ENCODE measurements at regions not wholly inside any gene's neighbourhood (a gene's known extent, or its start where the extent isn't known, plus 50 kb on each side); places are given as distances from the start of the nearest gene placed in this dataset.
A peak's percentile ranks its signal among the peaks of the same experiment; 100 is the strongest.
"Not testable (repeated sequence)": the region's sequence is repeated elsewhere in the genome, so short reads cannot be mapped to it uniquely, and the experiment has no call there.

DNA sequence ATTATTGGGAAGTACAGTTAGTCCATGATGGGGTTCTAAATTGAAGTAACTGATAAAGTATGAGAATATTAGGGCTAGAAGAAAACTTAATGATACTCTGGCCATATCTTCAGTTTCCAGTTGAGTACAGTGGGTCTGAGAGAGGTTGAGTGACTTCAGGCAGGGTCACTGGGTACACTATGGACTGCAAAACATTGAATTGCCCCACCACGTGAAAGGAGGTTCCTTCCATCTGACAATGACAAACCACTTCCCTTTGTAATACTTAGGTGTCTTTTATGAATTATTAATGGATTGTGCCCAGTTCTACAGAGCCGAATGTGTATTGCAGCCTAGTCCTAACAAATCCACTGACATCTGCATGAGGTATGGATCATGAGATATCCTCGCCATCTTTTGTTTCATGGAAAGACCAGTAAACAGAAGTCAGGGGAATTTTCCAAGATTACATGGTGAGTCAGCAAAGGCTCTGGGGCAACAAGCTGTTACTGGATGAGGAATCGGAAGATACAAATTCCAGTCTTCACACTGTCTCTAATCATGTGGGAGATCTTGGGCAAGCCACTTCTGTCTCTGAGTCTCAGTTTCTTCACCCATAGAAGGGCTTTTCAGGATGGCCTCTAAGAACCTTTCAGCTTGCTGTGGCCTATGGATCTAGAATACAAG, 66.5 kb upstream of the BCL6 start:
- Histone ChIP-seq H3K4me1 (peaks cover 0 to 21% (median 4%) of the 10 kb centered on the region in 6 donors), H3K27ac (peak overlapping the region in 7 of 8 donors; percentile 18 to 76 (median 49)), H3K36me3 (no peaks in the 10 kb centered on the region), H3K4me3 (peak overlapping the region in 1 of 8 donors; percentile 15), H3K27me3 (replicated peaks in 1 of 7) (no peaks in the 10 kb centered on the region), H3K9me3 (no peaks in the 10 kb centered on the region)
- WGBS, 5 donors = 67 to 76% (median 71%) methylated on average over 4 of the region's 4 CpGs
- no peak for TF ChIP-seq POLR2AphosphoS5 (IDR thresholded peaks at IDR 0.05)
- no peak for TF ChIP-seq CTCF (IDR thresholded peaks at IDR 0.05 in 8 of 11, conservative IDR thresholded peaks at IDR 0.05 in 3 of 11)
- TF ChIP-seq POLR2A (IDR thresholded peaks at IDR 0.05) = no peak
- DNase-seq = no peak
- intact Hi-C loops (cut with DNase I; ENCODE audit: low total_unique reads) = no loop called here

DNA sequence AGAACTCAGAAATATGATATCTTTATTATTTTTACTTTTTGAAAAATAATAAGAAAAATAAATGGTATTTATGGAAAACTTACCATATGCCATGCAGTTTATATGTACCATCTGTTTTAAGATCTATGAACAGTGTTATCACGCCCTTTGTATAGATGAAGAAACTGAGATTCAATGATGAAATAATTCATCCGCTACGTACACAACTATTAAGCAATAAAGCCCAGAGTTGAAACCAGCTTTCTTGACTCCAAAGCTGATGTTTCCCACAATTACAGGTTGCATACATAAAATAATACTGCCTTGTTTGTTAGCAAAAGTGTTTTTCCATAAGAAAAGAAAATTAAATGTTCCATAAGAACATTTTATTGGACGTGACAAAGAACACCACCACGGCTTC, 67.2 kb upstream of the BCL6 start:
- DNase-seq = no peak
- TF ChIP-seq POLR2A (IDR thresholded peaks at IDR 0.05) (no peak), POLR2AphosphoS5 (IDR thresholded peaks at IDR 0.05) (no peak), CTCF (IDR thresholded peaks at IDR 0.05 in 8 of 11, conservative IDR thresholded peaks at IDR 0.05 in 3 of 11) (no peak)
- intact Hi-C loops (cut with DNase I; ENCODE audit: low total_unique reads) = no loop called here
- H3K36me3 ChIP-seq = no peaks in the 10 kb centered on the region
- no peaks in the 10 kb centered on the region for H3K9me3 ChIP-seq
- peak overlapping the region in 3 of 8 donors; percentile 44 to 76 (median 62) for H3K27ac ChIP-seq
- no peak overlapping the region for H3K4me3 ChIP-seq
- peaks cover 0 to 21% (median 4%) of the 10 kb centered on the region in 6 donors for H3K4me1 ChIP-seq
- WGBS, 5 donors = 74 to 95% (median 89%) methylated on average over 5 of the region's 5 CpGs
- no peaks in the 10 kb centered on the region for H3K27me3 ChIP-seq (replicated peaks in 1 of 7)

DNA sequence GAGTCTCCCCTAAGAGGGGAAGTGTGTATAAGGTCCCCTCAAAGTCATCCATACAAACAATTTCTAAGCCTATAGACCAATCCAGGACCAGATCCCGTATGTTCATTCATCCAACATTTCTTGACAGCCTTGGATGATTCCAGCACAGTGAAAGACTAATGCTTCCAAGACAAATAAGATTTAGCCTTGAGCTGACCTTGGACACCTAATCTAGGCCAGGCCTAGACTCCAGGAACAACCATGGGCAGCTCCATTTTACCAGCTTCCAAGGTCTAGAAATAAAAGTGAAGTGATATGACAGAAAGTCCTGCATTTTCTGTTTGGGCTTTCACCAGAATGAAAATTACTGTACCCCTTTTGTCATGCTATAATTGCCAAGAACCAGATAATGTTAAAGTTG, 67.9 kb upstream of the BCL6 start:
- DNase-seq = no peak
- H3K4me3 ChIP-seq = no peak overlapping the region
- no peak for TF ChIP-seq POLR2A (IDR thresholded peaks at IDR 0.05)
- TF ChIP-seq CTCF (IDR thresholded peaks at IDR 0.05 in 8 of 11, conservative IDR thresholded peaks at IDR 0.05 in 3 of 11) = no peak
- no peak for TF ChIP-seq POLR2AphosphoS5 (IDR thresholded peaks at IDR 0.05)
- H3K27me3 ChIP-seq (replicated peaks in 1 of 7) = no peaks in the 10 kb centered on the region
- 90 to 98% (median 95%) methylated on average over 1 of the region's 1 CpG for WGBS, 5 donors
- H3K36me3 ChIP-seq = no peaks in the 10 kb centered on the region
- no peaks in the 10 kb centered on the region for H3K9me3 ChIP-seq
- intact Hi-C loops (cut with DNase I; ENCODE audit: low total_unique reads) = no loop called here
- peaks cover 0 to 21% (median 4%) of the 10 kb centered on the region in 6 donors for H3K4me1 ChIP-seq
- H3K27ac ChIP-seq = peak overlapping the region in 1 of 8 donors; percentile 76

- DNase-seq; H3K27me3 ChIP-seq (replicated peaks in 1 of 7); intact Hi-C loops (cut with DNase I; ENCODE audit: low total_unique reads); H3K36me3 ChIP-seq; H3K9me3 ChIP-seq; H3K27ac ChIP-seq; H3K4me3 ChIP-seq: not testable (repeated sequence)
- H3K4me1 ChIP-seq = peaks cover 0 to 11% (median 0%) of the 10 kb centered on the region in 6 donors
- whole genome bisulfite sequencing, 5 donors = 81 to 92% (median 87%) methylated on average over 3 of the region's 3 CpGs
Observed at GRCh38 chr3:187817766-187818165, 72.5 kb upstream of the BCL6 start.

Measured in spleen (tissue), 11 donors.